Superior temporal gyrus (tissue), 1 donor: ENCODE measurements at regions not wholly inside any gene's neighbourhood (a gene's known extent, or its start where the extent isn't known, plus 50 kb on each side); places are given as distances from the start of the nearest gene placed in this dataset.

Experiments used
- DNase-seq: peaks from one replicate; pipeline ENCODE4 v3.0.0-alpha.2; 2016; ENCODE audit errors: extremely low spot score

GRCh38 chr1:82503822-82504221 is 703.1 kb downstream of the ADGRL2 start:
- no peak for DNase-seq

GRCh38 chr1:82499022-82499421 is 698.3 kb downstream of the ADGRL2 start:
- no peak for DNase-seq

GRCh38 chr1:82494117-82494516 is 693.4 kb downstream of the ADGRL2 start:
- no peak for DNase-seq

- DNase-seq, result no peak
Observed at GRCh38 chr1:82492159-82492558, 691.4 kb downstream of the ADGRL2 start.

- DNase-seq, result no peak
Observed at GRCh38 chr1:82491301-82492048, 690.7 kb downstream of the ADGRL2 start.

- DNase-seq, result no peak
Observed at GRCh38 chr1:82487778-82488177, 687.0 kb downstream of the ADGRL2 start.

- no peak for DNase-seq
Observed at GRCh38 chr1:82486969-82487368, 686.2 kb downstream of the ADGRL2 start.

GRCh38 chr1:82486468-82486867 is 685.7 kb downstream of the ADGRL2 start:
- no peak for DNase-seq

- peak; percentile 34 for DNase-seq
Observed at GRCh38 chr1:82485591-82486369, 685.0 kb downstream of the ADGRL2 start.

- DNase-seq, result no peak
Observed at GRCh38 chr1:82483146-82483545, 682.4 kb downstream of the ADGRL2 start.

- no peak for DNase-seq
Observed at GRCh38 chr1:82478916-82479315, 678.2 kb downstream of the ADGRL2 start.

- no peak for DNase-seq
Observed at GRCh38 chr1:82472489-82473131, 671.9 kb downstream of the ADGRL2 start.

- DNase-seq, result no peak
Observed at GRCh38 chr1:82466891-82467290, 666.2 kb downstream of the ADGRL2 start.

GRCh38 chr1:82466416-82466815 is 665.7 kb downstream of the ADGRL2 start:
- no peak for DNase-seq

GRCh38 chr1:82465024-82465423 is 664.3 kb downstream of the ADGRL2 start:
- DNase-seq, result no peak

- no peak for DNase-seq
Observed at GRCh38 chr1:82464362-82465001, 663.7 kb downstream of the ADGRL2 start.

- peak; percentile 41 for DNase-seq
Observed at GRCh38 chr1:82463951-82464350, 663.2 kb downstream of the ADGRL2 start.

GRCh38 chr1:82462366-82462765 is 661.6 kb downstream of the ADGRL2 start:
- no peak for DNase-seq

GRCh38 chr1:82455342-82455741 is 654.6 kb downstream of the ADGRL2 start:
- DNase-seq, result no peak

- DNase-seq, result no peak
Observed at GRCh38 chr1:82454431-82454830, 653.7 kb downstream of the ADGRL2 start.

- no peak for DNase-seq
Observed at GRCh38 chr1:82453511-82454185, 652.9 kb downstream of the ADGRL2 start.

GRCh38 chr1:82452096-82452495 is 651.4 kb downstream of the ADGRL2 start:
- no peak for DNase-seq
